CD4-positive, alpha-beta memory T cell (primary cell): ENCODE measurements at regions not wholly inside any gene's neighbourhood (a gene's known extent, or its start where the extent isn't known, plus 50 kb on each side); places are given as distances from the start of the nearest gene placed in this dataset.

ENCODE experiments used
- CTCF ChIA-PET: fragments of 350-600 bp; sonication (Branson Sonifier 250); formaldehyde crosslinking; loops from one replicate; lab custom pipeline; 2021; ENCODE audit warnings: inconsistent platforms; ENCODE audit not compliant: partially characterized antibody; lab: Charles Lee
- POLR2A ChIA-PET: fragments of 350-600 bp; sonication (Branson Sonifier 250); formaldehyde crosslinking; loops from one replicate; lab custom pipeline; 2021; ENCODE audit not compliant: partially characterized antibody; lab: Charles Lee
- DNase-seq, 5 donors: peaks; one replicate each; pipeline versions ENCODE4 v3.0.0 to v3.0.0-alpha.2; 2020 to 2022; ENCODE audit warnings: mixed read lengths in 1 of 5
- H3K27ac ChIP-seq: one replicate; pipeline ENCODE4 v1.7.0; 2013; ENCODE audit warnings: low read depth, low read length
- H3K27me3 ChIP-seq: 2 replicates; pipeline ENCODE4 v1.7.0; 2013; ENCODE audit warnings: mild to moderate bottlenecking, low read length, moderate library complexity; ENCODE audit not compliant: insufficient read depth
- H3K36me3 ChIP-seq: 2 replicates; pipeline ENCODE4 v1.7.0; 2013; ENCODE audit warnings: mild to moderate bottlenecking, low read length, moderate library complexity; ENCODE audit not compliant: insufficient read depth
- H3K4me1 ChIP-seq: 2 replicates; pipeline ENCODE4 v1.7.0; 2013; ENCODE audit warnings: mild to moderate bottlenecking, low read length, moderate library complexity; ENCODE audit not compliant: insufficient read depth
- H3K4me3 ChIP-seq, 2 donors: one replicate each; pipeline ENCODE4 v1.7.0; 2013; ENCODE audit warnings: low read length in 2 of 2, mild to moderate bottlenecking in 1 of 2
- H3K9me3 ChIP-seq, 2 donors: one replicate each; pipeline ENCODE4 v1.7.0; 2013; ENCODE audit warnings: low read length in 2 of 2, control low read depth in 1 of 2; ENCODE audit not compliant: control insufficient read depth in 1 of 2
- H3K27ac Mint-ChIP-seq, 7 donors: one replicate each; pipeline ENCODE4 v1.8.0; 2020 to 2021; ENCODE audit warnings: mixed read lengths in 7 of 7, mild to moderate bottlenecking in 6 of 7, inconsistent platforms in 3 of 7, moderate library complexity in 3 of 7
- H3K27me3 Mint-ChIP-seq, 2 donors: one replicate each; pipeline ENCODE4 v1.8.0; 2020 to 2021; ENCODE audit warnings: mixed read lengths in 2 of 2
- H3K36me3 Mint-ChIP-seq, 2 donors: one replicate each; pipeline ENCODE4 v1.8.0; 2020 to 2021; ENCODE audit warnings: mixed read lengths in 2 of 2, inconsistent platforms in 1 of 2, mild to moderate bottlenecking in 1 of 2
- H3K4me1 Mint-ChIP-seq, 4 donors: one replicate each; pipeline ENCODE4 v1.8.0; 2020 to 2021; ENCODE audit warnings: mixed read lengths in 4 of 4, mild to moderate bottlenecking in 1 of 4
- H3K4me3 Mint-ChIP-seq, 8 donors: one replicate each; pipeline ENCODE4 v1.8.0; 2020 to 2021; ENCODE audit warnings: mixed read lengths in 8 of 8, mild to moderate bottlenecking in 7 of 8, moderate library complexity in 6 of 8, inconsistent platforms in 3 of 8
- H3K9me3 Mint-ChIP-seq, 8 donors: one replicate each; pipeline ENCODE4 v1.8.0; 2020 to 2021; ENCODE audit warnings: mixed read lengths in 8 of 8, mild to moderate bottlenecking in 5 of 8, inconsistent platforms in 3 of 8, moderate library complexity in 1 of 8
- intact Hi-C: fragments of 100-400 bp; cut with micrococcal nuclease; formaldehyde crosslinking; loops from one replicate; pipeline ENCODE4 v1.15.1; 2023

DNA sequence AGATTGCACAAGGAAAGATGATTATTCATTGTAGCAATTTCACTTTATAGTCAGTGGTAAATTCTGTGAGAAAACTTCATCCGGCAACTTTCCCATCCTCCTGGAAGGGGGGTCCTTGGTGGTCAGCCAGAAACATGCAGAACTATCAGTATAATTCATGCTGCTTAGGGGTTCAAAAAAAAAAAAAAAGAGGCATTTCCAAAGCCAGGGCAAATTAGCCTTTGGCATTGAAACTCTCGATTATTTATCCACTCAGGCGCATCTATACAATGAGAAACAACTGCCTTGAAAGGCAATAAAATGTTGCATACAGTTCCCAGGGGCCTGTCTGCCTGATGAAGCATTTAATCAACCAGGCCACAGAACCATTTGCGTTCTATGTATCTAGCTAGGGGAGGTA, 263.3 kb downstream of the TMEM167A start:
- intact Hi-C loops: no loop called here
- CTCF ChIA-PET: no interaction called here

DNA sequence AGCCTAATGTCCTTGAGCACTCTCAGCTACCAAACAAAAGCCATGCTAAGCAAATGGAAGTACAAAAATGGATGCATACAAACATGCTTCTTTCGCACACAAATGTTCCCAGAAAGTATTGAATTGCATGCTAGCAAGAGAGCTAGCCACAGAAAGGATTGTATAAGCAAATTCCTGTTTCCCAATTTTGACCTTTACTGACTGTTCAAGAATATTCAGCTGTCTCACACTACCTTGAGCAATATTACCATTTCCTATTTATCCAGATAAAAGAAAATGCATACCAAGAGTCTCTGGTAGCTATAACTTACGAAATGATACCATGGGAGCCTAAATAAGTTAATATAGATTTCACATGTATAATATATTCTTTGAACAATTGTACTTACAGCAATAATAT, 264.6 kb downstream of the TMEM167A start:
- POLR2A ChIA-PET: no interaction called here

More for the DNA sequence above, 263.3 kb downstream of the TMEM167A start:
- Mint-ChIP-seq H3K4me3 (no peak overlapping the region), H3K4me1 (no peaks in the 10 kb centered on the region), H3K9me3 (peaks cover 0 to under 1% (median 0%) of the 10 kb centered on the region in 8 donors), H3K36me3 (no peaks in the 10 kb centered on the region), H3K27ac (no peak overlapping the region), H3K27me3 (peaks cover 3 to 5% of the 10 kb centered on the region in 2 donors)
- Histone ChIP-seq H3K9me3 (no peaks in the 10 kb centered on the region), H3K27me3 (no peaks in the 10 kb centered on the region), H3K4me1 (no peaks in the 10 kb centered on the region), H3K27ac (no peak overlapping the region), H3K4me3 (no peak overlapping the region), H3K36me3 (no peaks in the 10 kb centered on the region)
- POLR2A ChIA-PET: no interaction called here
- no peak for DNase-seq

DNA sequence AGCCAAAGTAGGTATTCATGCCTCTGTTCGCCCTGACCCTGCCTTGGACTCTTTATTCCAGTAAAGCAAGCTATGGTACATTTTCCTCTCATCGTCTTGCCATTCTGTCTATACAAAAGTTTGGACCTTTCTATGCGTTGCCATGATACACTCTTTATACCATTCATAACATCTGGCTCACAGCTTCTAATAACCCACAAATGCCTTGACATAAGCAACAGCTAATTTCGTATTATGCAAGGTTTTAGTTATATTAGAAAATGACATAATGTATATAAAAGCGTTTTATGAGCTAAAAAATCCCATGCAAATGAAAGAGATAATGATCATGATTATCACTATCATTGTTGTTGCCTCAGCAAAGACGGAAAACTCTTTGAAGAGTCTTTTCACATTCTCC, 265.7 kb downstream of the TMEM167A start:
- H3K4me3 ChIP-seq: no peak overlapping the region
- H3K9me3 Mint-ChIP-seq: peaks cover 0 to 1% (median 0%) of the 10 kb centered on the region in 8 donors

More for the DNA sequence above, 264.6 kb downstream of the TMEM167A start:
- no peak for DNase-seq
- no peaks in the 10 kb centered on the region for H3K36me3 ChIP-seq
- no peaks in the 10 kb centered on the region for H3K36me3 Mint-ChIP-seq
- CTCF ChIA-PET: no interaction called here
- H3K27me3 ChIP-seq: no peaks in the 10 kb centered on the region
- H3K4me1 Mint-ChIP-seq: no peaks in the 10 kb centered on the region
- peaks cover 2 to 4% of the 10 kb centered on the region in 2 donors for H3K27me3 Mint-ChIP-seq
- intact Hi-C loops: no loop called here
- H3K4me3 ChIP-seq: no peak overlapping the region
- no peaks in the 10 kb centered on the region for H3K9me3 ChIP-seq
- peaks cover 0 to 1% (median 0%) of the 10 kb centered on the region in 8 donors for H3K9me3 Mint-ChIP-seq
- no peak overlapping the region for H3K27ac ChIP-seq
- H3K4me3 Mint-ChIP-seq: no peak overlapping the region
- no peaks in the 10 kb centered on the region for H3K4me1 ChIP-seq
- no peak overlapping the region for H3K27ac Mint-ChIP-seq

DNA sequence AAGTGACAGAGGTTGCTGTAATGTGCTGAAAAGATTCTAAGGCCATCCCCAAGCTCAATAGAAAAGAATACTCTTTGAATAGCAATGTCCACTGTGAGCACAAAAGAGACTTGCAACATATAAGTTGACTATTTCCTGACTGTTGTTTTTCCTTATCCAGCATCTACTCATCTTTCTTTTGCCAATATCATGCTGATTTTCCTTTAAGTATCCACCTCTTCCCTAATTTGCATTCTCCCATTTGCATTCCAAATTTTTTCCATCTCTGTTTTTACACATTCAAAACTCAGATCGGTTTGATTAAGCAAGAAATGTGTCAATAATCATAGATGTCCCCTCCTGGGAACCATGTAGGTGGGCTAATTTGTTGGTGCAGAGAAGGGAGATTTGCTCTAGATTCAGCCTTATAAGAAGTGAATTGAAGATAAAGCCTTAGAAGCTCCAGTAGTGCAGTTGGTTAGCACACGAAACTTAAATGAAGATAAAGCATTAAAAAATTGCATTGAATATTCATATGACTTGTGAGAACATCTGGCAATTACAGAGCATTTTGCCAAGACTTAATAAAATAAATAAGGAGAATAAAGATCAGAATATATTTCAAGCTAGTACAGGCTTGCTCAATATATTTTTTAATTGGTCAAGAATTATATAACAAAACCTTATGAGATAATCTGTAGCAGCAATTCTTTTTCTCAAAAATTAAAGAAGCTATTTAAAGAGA, 267.6 kb downstream of the TMEM167A start:
- Histone ChIP-seq H3K4me3 (no peak overlapping the region), H3K4me1 (no peaks in the 10 kb centered on the region), H3K36me3 (no peaks in the 10 kb centered on the region), H3K9me3 (no peaks in the 10 kb centered on the region), H3K27me3 (no peaks in the 10 kb centered on the region), H3K27ac (no peak overlapping the region)
- H3K4me3 Mint-ChIP-seq: no peak overlapping the region
- CTCF ChIA-PET: no interaction called here
- peaks cover 2 to 4% of the 10 kb centered on the region in 2 donors for H3K27me3 Mint-ChIP-seq
- DNase-seq: no peak
- intact Hi-C loops: no loop called here
- H3K4me1 Mint-ChIP-seq: no peaks in the 10 kb centered on the region
- H3K36me3 Mint-ChIP-seq: no peaks in the 10 kb centered on the region
- no peak overlapping the region for H3K27ac Mint-ChIP-seq
- peaks cover 0 to 1% (median 0%) of the 10 kb centered on the region in 8 donors for H3K9me3 Mint-ChIP-seq
- POLR2A ChIA-PET: no interaction called here

More for the DNA sequence above, 265.7 kb downstream of the TMEM167A start:
- H3K27me3 ChIP-seq: no peaks in the 10 kb centered on the region
- H3K27ac Mint-ChIP-seq: no peak overlapping the region
- no peaks in the 10 kb centered on the region for H3K9me3 ChIP-seq
- no peak for DNase-seq
- no peaks in the 10 kb centered on the region for H3K36me3 Mint-ChIP-seq
- no peaks in the 10 kb centered on the region for H3K4me1 Mint-ChIP-seq
- no peak overlapping the region for H3K4me3 Mint-ChIP-seq
- no peaks in the 10 kb centered on the region for H3K4me1 ChIP-seq
- H3K27me3 Mint-ChIP-seq: peaks cover 2 to 4% of the 10 kb centered on the region in 2 donors
- no peak overlapping the region for H3K27ac ChIP-seq
- POLR2A ChIA-PET: no interaction called here
- intact Hi-C loops: no loop called here
- H3K36me3 ChIP-seq: no peaks in the 10 kb centered on the region
- CTCF ChIA-PET: interaction anchor here (0.9 kb wide), 1 partner anchor 14 kb away, joined by 3 read pairs; no protein-coding TSS in a partner anchor

DNA sequence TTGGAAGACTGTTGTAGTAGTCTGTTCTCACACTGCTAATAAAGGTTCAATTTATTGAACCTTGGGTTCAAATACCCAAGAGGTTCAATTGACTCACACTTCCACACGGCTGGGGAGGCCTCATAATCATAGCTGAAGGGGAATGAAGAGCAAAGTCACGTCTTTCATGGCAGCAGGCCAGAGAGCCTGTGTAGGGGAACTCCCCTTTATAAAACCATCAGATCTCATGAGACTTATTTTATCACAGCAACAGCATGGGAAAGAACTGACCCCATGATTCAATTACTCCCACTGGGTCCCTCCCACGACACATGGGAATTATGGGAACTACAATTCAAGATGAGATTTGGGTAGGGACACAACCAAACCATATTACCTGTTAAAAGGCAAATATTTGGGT, 268.2 kb downstream of the TMEM167A start:
- H3K4me1 ChIP-seq: no peaks in the 10 kb centered on the region
- H3K9me3 ChIP-seq: no peaks in the 10 kb centered on the region
- DNase-seq: no peak
- ChIA-PET POLR2A (no interaction called here), CTCF (no interaction called here)
- Mint-ChIP-seq H3K27ac (no peak overlapping the region), H3K4me1 (no peaks in the 10 kb centered on the region), H3K9me3 (peaks cover 0 to 1% (median 0%) of the 10 kb centered on the region in 8 donors), H3K36me3 (no peaks in the 10 kb centered on the region), H3K27me3 (peaks cover 2 to 4% of the 10 kb centered on the region in 2 donors), H3K4me3 (no peak overlapping the region)
- no peaks in the 10 kb centered on the region for H3K27me3 ChIP-seq
- no peak overlapping the region for H3K27ac ChIP-seq
- no peaks in the 10 kb centered on the region for H3K36me3 ChIP-seq
- intact Hi-C loops: no loop called here
- no peak overlapping the region for H3K4me3 ChIP-seq

DNA sequence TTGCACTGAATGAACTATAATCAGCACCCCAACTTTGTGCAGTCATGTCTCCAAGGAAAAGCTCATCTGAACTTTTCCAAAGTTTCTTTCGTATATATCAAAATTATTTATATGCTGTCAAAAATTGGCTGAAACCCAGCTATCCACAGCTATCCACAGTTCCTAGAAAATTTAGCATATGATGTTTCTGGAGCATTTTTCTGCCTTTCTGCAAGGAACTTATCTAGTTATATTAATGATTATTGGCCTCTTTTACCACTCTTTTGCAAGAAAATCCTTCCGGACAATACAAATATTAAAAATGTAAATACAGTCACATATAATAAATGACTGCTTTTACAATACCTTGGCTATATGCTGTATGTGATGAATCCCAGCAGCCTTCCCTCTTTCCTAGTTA, 270.2 kb downstream of the TMEM167A start:
- Mint-ChIP-seq H3K27ac (no peak overlapping the region), H3K4me3 (no peak overlapping the region), H3K27me3 (peaks cover 2 to 4% of the 10 kb centered on the region in 2 donors), H3K4me1 (no peaks in the 10 kb centered on the region), H3K9me3 (peaks cover 0 to 1% (median 0%) of the 10 kb centered on the region in 8 donors), H3K36me3 (no peaks in the 10 kb centered on the region)
- DNase-seq: no peak
- Histone ChIP-seq H3K27me3 (no peaks in the 10 kb centered on the region), H3K9me3 (no peaks in the 10 kb centered on the region), H3K4me1 (no peaks in the 10 kb centered on the region), H3K27ac (no peak overlapping the region), H3K4me3 (no peak overlapping the region), H3K36me3 (no peaks in the 10 kb centered on the region)
- intact Hi-C loops: no loop called here
- CTCF ChIA-PET: no interaction called here
- POLR2A ChIA-PET: no interaction called here

DNA sequence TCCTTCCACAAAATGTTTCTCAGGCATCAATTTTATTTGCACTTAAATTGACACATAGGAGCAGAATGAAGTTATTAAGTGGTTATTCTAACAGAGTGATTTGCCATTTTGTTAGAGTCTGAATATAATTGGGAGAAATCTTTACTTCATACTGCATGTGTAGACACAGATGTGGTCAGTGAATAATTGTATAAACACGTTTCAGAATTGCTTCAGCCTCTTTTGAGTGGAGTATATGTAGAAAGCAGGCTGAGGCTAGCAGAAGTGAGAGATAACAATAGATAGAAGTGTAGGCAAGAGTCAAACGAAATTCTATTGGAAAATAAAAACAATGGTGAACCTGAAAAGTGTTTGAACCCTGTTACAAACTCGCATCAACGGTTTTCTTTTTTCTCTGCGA, 270.7 kb downstream of the TMEM167A start:
- DNase-seq: no peak
- Mint-ChIP-seq H3K27ac (peak overlapping the region in 1 of 7 donors; percentile 49), H3K27me3 (peaks cover 2 to 4% of the 10 kb centered on the region in 2 donors), H3K36me3 (no peaks in the 10 kb centered on the region), H3K4me3 (no peak overlapping the region), H3K4me1 (no peaks in the 10 kb centered on the region), H3K9me3 (peaks cover 0 to 1% (median 0%) of the 10 kb centered on the region in 8 donors)
- ChIA-PET POLR2A (no interaction called here), CTCF (no interaction called here)
- Histone ChIP-seq H3K27me3 (no peaks in the 10 kb centered on the region), H3K4me1 (no peaks in the 10 kb centered on the region), H3K36me3 (no peaks in the 10 kb centered on the region), H3K9me3 (no peaks in the 10 kb centered on the region), H3K4me3 (no peak overlapping the region), H3K27ac (no peak overlapping the region)
- intact Hi-C loops: no loop called here
